HPDE6-E6E7 (cell line): ENCODE measurements at regions not wholly inside any gene's neighbourhood (a gene's known extent, or its start where the extent isn't known, plus 50 kb on each side); places are given as distances from the start of the nearest gene placed in this dataset.
A peak's percentile ranks its signal among the peaks of the same experiment; 100 is the strongest.
"Not testable (repeated sequence)": the region's sequence is repeated elsewhere in the genome, so short reads cannot be mapped to it uniquely, and the experiment has no call there.

ENCODE experiments used
- DNase-seq: peaks from one replicate; pipeline ENCODE4 v3.0.0; 2011; ENCODE audit warnings: missing footprints; ENCODE audit errors: extremely low spot score

- no peak for DNase-seq
These were observed 979.0 kb downstream of the SLC6A15 start for GRCh38 chr12:83933615-83934014.

- no peak for DNase-seq
These were observed 980.6 kb downstream of the SLC6A15 start for GRCh38 chr12:83932011-83932410.

GRCh38 chr12:83931451-83931850 lies 981.1 kb downstream of the SLC6A15 start:
- DNase-seq: no peak

- not testable (repeated sequence) for DNase-seq
These were observed 982.8 kb downstream of the SLC6A15 start for GRCh38 chr12:83929792-83930191.

GRCh38 chr12:83920821-83921547 lies 991.6 kb downstream of the SLC6A15 start:
- no peak for DNase-seq

GRCh38 chr12:83919081-83919480 lies 993.5 kb downstream of the SLC6A15 start:
- no peak for DNase-seq

GRCh38 chr12:83904175-83904574 lies 1008.4 kb downstream of the SLC6A15 start:
- no peak for DNase-seq

- no peak for DNase-seq
These were observed 1016.2 kb downstream of the SLC6A15 start for GRCh38 chr12:83896416-83896815.

- DNase-seq: no peak
These were observed 1019.5 kb downstream of the SLC6A15 start for GRCh38 chr12:83893101-83893500.

GRCh38 chr12:83889745-83890144 lies 1022.9 kb downstream of the SLC6A15 start:
- DNase-seq: no peak

GRCh38 chr12:83886479-83886878 lies 1026.1 kb downstream of the SLC6A15 start:
- DNase-seq: no peak

GRCh38 chr12:83870921-83871599 lies 1041.5 kb downstream of the SLC6A15 start:
- not testable (repeated sequence) for DNase-seq

GRCh38 chr12:83866477-83866876 lies 1046.1 kb downstream of the SLC6A15 start:
- no peak for DNase-seq

- no peak for DNase-seq
These were observed 1047.2 kb downstream of the SLC6A15 start for GRCh38 chr12:83865431-83865830.

GRCh38 chr12:83864054-83864453 lies 1048.5 kb downstream of the SLC6A15 start:
- DNase-seq: no peak

GRCh38 chr12:83859021-83859420 lies 1053.6 kb downstream of the SLC6A15 start:
- no peak for DNase-seq

GRCh38 chr12:83856803-83857202 lies 1055.8 kb downstream of the SLC6A15 start:
- DNase-seq: no peak

- peak; percentile 7 for DNase-seq
These were observed 1062.1 kb downstream of the SLC6A15 start for GRCh38 chr12:83850531-83850930.

GRCh38 chr12:83848702-83849101 lies 1063.9 kb downstream of the SLC6A15 start:
- DNase-seq: no peak

- no peak for DNase-seq
These were observed 1069.1 kb downstream of the SLC6A15 start for GRCh38 chr12:83843541-83843940.

- no peak for DNase-seq
These were observed 1071.0 kb downstream of the SLC6A15 start for GRCh38 chr12:83841620-83842019.

GRCh38 chr12:83827860-83828259 lies 1084.7 kb downstream of the SLC6A15 start:
- no peak for DNase-seq

GRCh38 chr12:83827193-83827592 lies 1085.4 kb downstream of the SLC6A15 start:
- no peak for DNase-seq
